Mesendoderm (in vitro differentiated cells): ENCODE measurements at regions not wholly inside any gene's neighbourhood (a gene's known extent, or its start where the extent isn't known, plus 50 kb on each side); places are given as distances from the start of the nearest gene placed in this dataset.
A peak's percentile ranks its signal among the peaks of the same experiment; 100 is the strongest.

Source experiments
- DNase-seq: peaks from one replicate; pipeline ENCODE4 v3.0.0; 2013
- H2AK5ac ChIP-seq: 2 replicates; pipeline ENCODE4 v1.6.1; 2013; ENCODE audit warnings: low read length, inconsistent platforms
- H2BK120ac ChIP-seq: 2 replicates; pipeline ENCODE4 v1.6.1; 2013; ENCODE audit warnings: low read depth, mild to moderate bottlenecking, low read length, moderate library complexity, mixed read lengths
- H2BK15ac ChIP-seq: replicated peaks from 2 replicates; pipeline ENCODE4 v1.6.1; 2013; ENCODE audit warnings: low read depth, mild to moderate bottlenecking, moderate library complexity
- H2BK5ac ChIP-seq: 2 replicates; pipeline ENCODE4 v1.6.1; 2013; ENCODE audit warnings: low read length, inconsistent platforms
- H3K18ac ChIP-seq: 2 replicates; pipeline ENCODE4 v1.6.1; 2013; ENCODE audit warnings: mild to moderate bottlenecking, low read length, mixed read lengths
- H3K23ac ChIP-seq: one replicate; pipeline ENCODE4 v1.6.1; 2013; ENCODE audit warnings: low read length
- H3K27ac ChIP-seq: 2 replicates; pipeline ENCODE4 v1.5.1; 2013; ENCODE audit warnings: low read depth, mild to moderate bottlenecking, inconsistent platforms, low read length, moderate library complexity
- H3K27me3 ChIP-seq: 2 replicates; pipeline ENCODE4 v1.6.1; 2013; ENCODE audit warnings: low read length, control low read depth, mild to moderate bottlenecking, inconsistent platforms; ENCODE audit not compliant: insufficient read depth, poor library complexity
- H3K36me3 ChIP-seq: 2 replicates; pipeline ENCODE4 v1.6.1; 2013; ENCODE audit warnings: low read length, inconsistent platforms; ENCODE audit not compliant: control insufficient read depth, insufficient read depth
- H3K4ac ChIP-seq: one replicate; pipeline ENCODE4 v1.6.1; 2013; ENCODE audit warnings: low read depth, mild to moderate bottlenecking, low read length, moderate library complexity
- H3K4me1 ChIP-seq: 2 replicates; pipeline ENCODE4 v1.6.1; 2013; ENCODE audit warnings: low read depth, low read length, inconsistent platforms; ENCODE audit not compliant: control insufficient read depth
- H3K4me2 ChIP-seq: 2 replicates; pipeline ENCODE4 v1.6.1; 2013; ENCODE audit warnings: low read length
- H3K4me3 ChIP-seq: 2 replicates; pipeline ENCODE4 v1.5.1; 2013; ENCODE audit warnings: mild to moderate bottlenecking, low read length
- H3K56ac ChIP-seq: one replicate; pipeline ENCODE4 v1.6.1; 2013; ENCODE audit warnings: low read length
- H3K79me1 ChIP-seq: 2 replicates; pipeline ENCODE4 v1.6.1; 2013; ENCODE audit warnings: low read length, inconsistent platforms
- H3K79me2 ChIP-seq: 2 replicates; pipeline ENCODE4 v1.6.1; 2013; ENCODE audit warnings: mild to moderate bottlenecking, low read length; ENCODE audit not compliant: control insufficient read depth, insufficient read depth
- H3K9ac ChIP-seq: 2 replicates; pipeline ENCODE4 v1.6.1; 2013; ENCODE audit warnings: low read length, inconsistent platforms
- H4K5ac ChIP-seq: one replicate; pipeline ENCODE4 v1.6.1; 2013; ENCODE audit warnings: low read length
- H4K8ac ChIP-seq: one replicate; pipeline ENCODE4 v1.6.1; 2013; ENCODE audit warnings: low read depth, mild to moderate bottlenecking, control low read depth, low read length, moderate library complexity
- WGBS: extraction: QIAGEN DNeasy Blood & Tissue Kit; methylation state at CpG from one replicate; pipeline ENCODE4 v1.1.7; 2013; ENCODE audit warnings: low lambda C conversion rate, missing lambda C conversion rate; ENCODE audit not compliant: insufficient coverage; ENCODE audit errors: extremely low coverage; 5-methylcytosine and 5-hydroxymethylcytosine counted together

DNA sequence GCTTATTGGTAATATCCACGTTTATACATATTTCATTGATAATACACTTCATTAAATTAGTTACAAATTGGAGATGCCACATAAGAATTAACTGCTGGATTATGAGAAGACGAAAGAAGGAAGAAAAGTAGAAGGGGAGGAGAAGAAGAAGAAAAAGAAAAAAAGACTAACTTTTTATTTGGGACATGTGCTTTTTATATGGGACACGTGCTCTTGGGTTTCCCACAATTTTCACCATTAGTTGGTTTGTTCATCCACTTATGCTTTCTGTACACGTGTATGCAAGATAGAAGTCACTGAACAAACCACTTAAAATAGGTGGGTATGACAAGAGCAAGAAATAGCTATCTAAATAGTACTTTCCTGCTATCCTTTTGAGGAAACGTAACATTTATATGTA lies 98.6 kb downstream of the MRPS30 start:
- Histone ChIP-seq H2BK15ac (no peak overlapping the region), H3K56ac (no peak overlapping the region), H3K27me3 (no peaks in the 10 kb centered on the region), H3K23ac (no peak overlapping the region), H3K36me3 (no peaks in the 10 kb centered on the region), H4K5ac (no peak overlapping the region), H2BK5ac (no peak overlapping the region), H3K9ac (no peak overlapping the region), H3K27ac (no peak overlapping the region), H3K4me2 (no peak overlapping the region), H2BK120ac (no peak overlapping the region), H4K8ac (no peak overlapping the region), H3K18ac (no peak overlapping the region), H2AK5ac (no peak overlapping the region), H3K79me1 (no peaks in the 10 kb centered on the region), H3K4me3 (no peak overlapping the region), H3K79me2 (no peaks in the 10 kb centered on the region), H3K4me1 (no peaks in the 10 kb centered on the region), H3K4ac (no peak overlapping the region)
- 100% methylated on average over 1 of the region's 5 CpGs for WGBS
- no peak for DNase-seq

DNA sequence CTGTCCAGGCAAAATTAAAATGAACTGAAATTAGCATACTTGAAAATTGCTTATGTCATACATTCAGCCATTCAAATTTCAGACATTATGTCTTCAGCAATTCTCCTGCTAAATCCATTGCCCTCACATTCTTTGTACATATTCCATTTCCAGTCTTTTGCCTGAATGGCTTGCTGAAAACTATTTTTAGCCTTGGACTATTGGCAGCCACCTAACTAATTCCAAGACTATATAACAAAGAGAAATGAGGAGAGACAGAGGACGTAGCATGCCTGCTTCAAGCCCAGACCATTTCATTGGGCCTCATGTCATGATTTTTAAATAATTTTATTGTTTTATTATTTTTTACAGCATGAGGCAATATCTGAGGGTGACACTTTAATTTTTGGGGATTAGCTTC lies 100.3 kb downstream of the MRPS30 start:
- WGBS: no CpG with 5 or more reads among the region's 1 CpG
- Histone ChIP-seq H3K4me2 (no peak overlapping the region), H3K23ac (no peak overlapping the region), H3K4ac (no peak overlapping the region), H2BK15ac (no peak overlapping the region), H3K18ac (no peak overlapping the region), H2BK5ac (no peak overlapping the region), H3K79me2 (no peaks in the 10 kb centered on the region), H3K4me1 (no peaks in the 10 kb centered on the region), H3K79me1 (no peaks in the 10 kb centered on the region), H3K9ac (no peak overlapping the region), H3K4me3 (no peak overlapping the region), H4K8ac (no peak overlapping the region), H2BK120ac (no peak overlapping the region), H4K5ac (no peak overlapping the region), H2AK5ac (no peak overlapping the region), H3K36me3 (no peaks in the 10 kb centered on the region), H3K56ac (no peak overlapping the region), H3K27me3 (no peaks in the 10 kb centered on the region), H3K27ac (no peak overlapping the region)
- DNase-seq: no peak

DNA sequence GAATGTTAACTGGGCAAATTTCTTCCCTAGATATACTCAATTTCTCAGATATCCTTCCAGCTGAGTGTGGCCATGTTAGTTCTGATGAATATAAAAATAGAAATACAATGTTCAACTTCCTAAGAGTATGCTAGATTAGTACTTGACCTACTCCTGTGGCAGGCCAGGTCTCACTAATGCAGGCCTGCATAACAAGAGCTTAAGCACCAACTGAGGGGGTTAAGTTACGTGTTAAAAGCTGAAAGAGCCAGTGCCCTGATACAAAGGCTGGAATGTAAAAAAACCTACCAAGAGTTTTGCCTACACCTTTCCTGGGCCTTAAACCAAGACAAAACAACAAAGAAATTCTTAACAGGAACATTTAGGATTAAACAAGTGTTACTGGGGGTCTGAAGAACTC lies 102.8 kb downstream of the MRPS30 start:
- WGBS: no CpG with 5 or more reads among the region's 1 CpG
- no peak overlapping the region for H3K4me2 ChIP-seq
- H3K4me3 ChIP-seq: no peak overlapping the region
- no peaks in the 10 kb centered on the region for H3K4me1 ChIP-seq
- no peak overlapping the region for H3K27ac ChIP-seq
- no peaks in the 10 kb centered on the region for H3K27me3 ChIP-seq
- no peak overlapping the region for H3K23ac ChIP-seq
- H3K9ac ChIP-seq: no peak overlapping the region
- no peak overlapping the region for H2AK5ac ChIP-seq
- H2BK120ac ChIP-seq: no peak overlapping the region
- H4K8ac ChIP-seq: no peak overlapping the region
- no peak overlapping the region for H3K18ac ChIP-seq
- no peak overlapping the region for H3K56ac ChIP-seq
- no peaks in the 10 kb centered on the region for H3K36me3 ChIP-seq
- DNase-seq: peak; percentile 43
- no peak overlapping the region for H4K5ac ChIP-seq
- no peak overlapping the region for H2BK15ac ChIP-seq
- no peak overlapping the region for H3K4ac ChIP-seq
- H3K79me1 ChIP-seq: no peaks in the 10 kb centered on the region
- no peaks in the 10 kb centered on the region for H3K79me2 ChIP-seq
- H2BK5ac ChIP-seq: no peak overlapping the region

DNA sequence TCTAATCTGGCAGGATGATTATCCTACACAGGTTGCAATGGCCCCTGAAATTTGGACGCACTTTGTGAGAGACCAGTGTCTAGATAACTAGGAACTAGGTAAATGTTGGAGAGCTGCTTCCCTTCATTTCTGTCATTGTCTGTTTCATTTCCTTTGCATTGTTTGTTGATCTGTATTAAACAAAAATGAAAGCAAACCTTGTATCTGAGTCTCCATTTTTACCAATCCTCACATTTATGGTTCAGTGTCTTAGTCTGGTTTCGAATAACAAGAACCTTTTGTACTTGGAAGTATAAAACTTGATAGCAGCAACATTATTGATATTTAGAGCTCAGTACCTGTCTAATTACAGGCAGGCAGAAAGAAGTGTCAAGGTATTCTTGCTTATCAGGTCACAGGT lies 105.5 kb downstream of the MRPS30 start:
- no peak overlapping the region for H3K4me2 ChIP-seq
- no peak overlapping the region for H2BK120ac ChIP-seq
- no peak overlapping the region for H3K4me3 ChIP-seq
- no peaks in the 10 kb centered on the region for H3K27me3 ChIP-seq
- H3K27ac ChIP-seq: no peak overlapping the region
- WGBS: no CpG with 5 or more reads among the region's 2 CpGs
- no peak overlapping the region for H3K23ac ChIP-seq
- no peak overlapping the region for H3K4ac ChIP-seq
- no peak overlapping the region for H3K18ac ChIP-seq
- no peak overlapping the region for H2AK5ac ChIP-seq
- H4K5ac ChIP-seq: no peak overlapping the region
- H3K56ac ChIP-seq: no peak overlapping the region
- no peaks in the 10 kb centered on the region for H3K79me1 ChIP-seq
- no peak overlapping the region for H4K8ac ChIP-seq
- no peak overlapping the region for H3K9ac ChIP-seq
- no peak for DNase-seq
- no peak overlapping the region for H2BK5ac ChIP-seq
- H3K79me2 ChIP-seq: no peaks in the 10 kb centered on the region
- H3K36me3 ChIP-seq: no peaks in the 10 kb centered on the region
- H2BK15ac ChIP-seq: no peak overlapping the region
- no peaks in the 10 kb centered on the region for H3K4me1 ChIP-seq

DNA sequence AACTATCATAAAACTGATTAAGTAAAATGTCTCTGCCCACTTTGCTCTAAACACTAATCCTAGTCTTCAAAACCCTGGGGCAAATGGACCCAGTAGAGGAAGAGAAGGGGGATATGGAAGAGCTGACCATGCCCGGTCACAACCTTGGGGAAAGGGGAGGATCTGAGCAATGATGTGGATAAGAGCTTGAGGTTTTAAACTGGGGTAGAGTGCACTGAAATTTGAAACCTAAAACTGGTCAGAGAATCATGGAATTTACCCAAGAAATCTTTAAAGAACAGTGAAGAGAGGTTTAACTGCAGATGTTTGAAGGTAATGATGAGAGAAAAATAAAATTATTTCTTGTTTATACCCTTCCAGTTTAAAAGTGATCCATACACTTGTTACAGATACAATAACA lies 110.8 kb downstream of the MRPS30 start:
- H2BK15ac ChIP-seq: no peak overlapping the region
- no peak overlapping the region for H2BK120ac ChIP-seq
- no peak overlapping the region for H4K8ac ChIP-seq
- H3K4me3 ChIP-seq: no peak overlapping the region
- no peaks in the 10 kb centered on the region for H3K27me3 ChIP-seq
- H3K36me3 ChIP-seq: no peaks in the 10 kb centered on the region
- H3K4me2 ChIP-seq: no peak overlapping the region
- H3K23ac ChIP-seq: no peak overlapping the region
- no peaks in the 10 kb centered on the region for H3K79me2 ChIP-seq
- H4K5ac ChIP-seq: no peak overlapping the region
- DNase-seq: no peak
- H3K9ac ChIP-seq: no peak overlapping the region
- no peak overlapping the region for H3K56ac ChIP-seq
- no peaks in the 10 kb centered on the region for H3K4me1 ChIP-seq
- H3K4ac ChIP-seq: no peak overlapping the region
- WGBS: no CpG with 5 or more reads among the region's 1 CpG
- H3K27ac ChIP-seq: no peak overlapping the region
- H2AK5ac ChIP-seq: no peak overlapping the region
- H3K18ac ChIP-seq: no peak overlapping the region
- no peak overlapping the region for H2BK5ac ChIP-seq
- H3K79me1 ChIP-seq: no peaks in the 10 kb centered on the region

DNA sequence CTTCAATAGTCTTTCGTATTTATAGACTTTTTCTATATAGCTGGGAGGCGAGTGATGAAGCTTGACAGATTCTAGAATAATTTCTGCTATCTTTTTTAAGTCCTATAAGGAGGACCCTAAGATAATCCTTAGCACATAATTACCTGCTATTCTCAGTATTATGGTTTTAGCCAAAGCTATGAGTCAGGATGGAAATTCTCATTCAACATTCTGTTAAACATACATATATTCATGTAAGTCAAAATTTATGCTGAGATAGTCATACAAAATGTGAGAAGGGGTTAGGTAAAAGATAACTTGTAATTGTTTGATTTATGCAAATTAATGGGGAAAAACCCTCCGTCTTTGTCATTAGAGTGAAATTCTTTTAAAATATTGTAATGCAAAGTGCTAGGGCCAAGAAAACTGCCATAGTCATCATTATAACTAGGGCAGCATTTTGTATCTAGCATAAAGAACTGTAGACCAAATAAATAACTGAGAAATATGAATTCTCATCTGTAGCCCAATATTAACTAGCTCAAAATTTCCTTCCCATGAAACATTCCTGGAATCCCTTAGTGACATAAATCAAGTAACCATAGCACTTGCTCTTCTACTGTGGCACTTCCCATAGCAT lies 118.5 kb downstream of the MRPS30 start:
- no peak overlapping the region for H3K9ac ChIP-seq
- no peaks in the 10 kb centered on the region for H3K36me3 ChIP-seq
- DNase-seq: no peak
- H2BK15ac ChIP-seq: no peak overlapping the region
- no CpG with 5 or more reads among the region's 3 CpGs for WGBS
- H4K5ac ChIP-seq: no peak overlapping the region
- H3K4me1 ChIP-seq: no peaks in the 10 kb centered on the region
- H3K27ac ChIP-seq: no peak overlapping the region
- H2BK120ac ChIP-seq: no peak overlapping the region
- no peaks in the 10 kb centered on the region for H3K27me3 ChIP-seq
- no peak overlapping the region for H3K4ac ChIP-seq
- no peak overlapping the region for H2AK5ac ChIP-seq
- no peaks in the 10 kb centered on the region for H3K79me1 ChIP-seq
- H3K79me2 ChIP-seq: no peaks in the 10 kb centered on the region
- no peak overlapping the region for H3K23ac ChIP-seq
- no peak overlapping the region for H4K8ac ChIP-seq
- H3K4me3 ChIP-seq: no peak overlapping the region
- H3K18ac ChIP-seq: no peak overlapping the region
- no peak overlapping the region for H2BK5ac ChIP-seq
- H3K4me2 ChIP-seq: no peak overlapping the region
- H3K56ac ChIP-seq: no peak overlapping the region
